ENCODE measurements at regions not wholly inside any gene's neighbourhood (a gene's known extent, or its start where the extent isn't known, plus 50 kb on each side); places are given as distances from the start of the nearest gene placed in this dataset.

GRCh38 chr4:107388736-107389274 lies 331.2 kb downstream of the PAPSS1 start:
- TF ChIP-seq CTCF (IDR thresholded peaks at IDR 0.05; ENCODE audit: insufficient read depth, low read length, poor library complexity, severe bottlenecking): no peak
- Histone ChIP-seq H3K4me3 (ENCODE audit: low read depth, low read length) (no peak overlapping the region), H3K36me3 (ENCODE audit: control insufficient read depth, insufficient read depth, low read length) (no peaks in the 10 kb centered on the region), H3K27me3 (ENCODE audit: control insufficient read depth, insufficient read depth, low read length) (no peaks in the 10 kb centered on the region)
- no peak for DNase-seq (ENCODE audit: low read depth)

GRCh38 chr4:107380836-107381438 lies 339.1 kb downstream of the PAPSS1 start:
- Histone ChIP-seq H3K36me3 (ENCODE audit: control insufficient read depth, insufficient read depth, low read length) (no peaks in the 10 kb centered on the region), H3K27me3 (ENCODE audit: control insufficient read depth, insufficient read depth, low read length) (no peaks in the 10 kb centered on the region), H3K4me3 (ENCODE audit: low read depth, low read length) (no peak overlapping the region)
- TF ChIP-seq CTCF (IDR thresholded peaks at IDR 0.05; ENCODE audit: insufficient read depth, low read length, poor library complexity, severe bottlenecking): no peak
- no peak for DNase-seq (ENCODE audit: low read depth)

- Histone ChIP-seq H3K4me3 (ENCODE audit: low read depth, low read length) (no peak overlapping the region), H3K27me3 (ENCODE audit: control insufficient read depth, insufficient read depth, low read length) (no peaks in the 10 kb centered on the region), H3K36me3 (ENCODE audit: control insufficient read depth, insufficient read depth, low read length) (no peaks in the 10 kb centered on the region)
- no peak for DNase-seq (ENCODE audit: low read depth)
- no peak for TF ChIP-seq CTCF (IDR thresholded peaks at IDR 0.05; ENCODE audit: insufficient read depth, low read length, poor library complexity, severe bottlenecking)
These were observed 339.8 kb downstream of the PAPSS1 start for GRCh38 chr4:107380190-107380589.

- H3K36me3 ChIP-seq (ENCODE audit: control insufficient read depth, insufficient read depth, low read length): no peaks in the 10 kb centered on the region
- H3K27me3 ChIP-seq (ENCODE audit: control insufficient read depth, insufficient read depth, low read length): no peaks in the 10 kb centered on the region
- no peak overlapping the region for H3K4me3 ChIP-seq (ENCODE audit: low read depth, low read length)
- no peak for TF ChIP-seq CTCF (IDR thresholded peaks at IDR 0.05; ENCODE audit: insufficient read depth, low read length, poor library complexity, severe bottlenecking)
- DNase-seq (ENCODE audit: low read depth): peak; percentile 4
These were observed 340.8 kb downstream of the PAPSS1 start for GRCh38 chr4:107379054-107379869.

GRCh38 chr4:107376293-107376692 lies 340.2 kb upstream of the DKK2 start:
- Histone ChIP-seq H3K36me3 (ENCODE audit: control insufficient read depth, insufficient read depth, low read length) (no peaks in the 10 kb centered on the region), H3K27me3 (ENCODE audit: control insufficient read depth, insufficient read depth, low read length) (no peaks in the 10 kb centered on the region), H3K4me3 (ENCODE audit: low read depth, low read length) (no peak overlapping the region)
- no peak for DNase-seq (ENCODE audit: low read depth)
- no peak for TF ChIP-seq CTCF (IDR thresholded peaks at IDR 0.05; ENCODE audit: insufficient read depth, low read length, poor library complexity, severe bottlenecking)
